CMK (cell line): ENCODE measurements at regions not wholly inside any gene's neighbourhood (a gene's known extent, or its start where the extent isn't known, plus 50 kb on each side); places are given as distances from the start of the nearest gene placed in this dataset.

Source experiments
- DNase-seq: peaks from one replicate; pipeline ENCODE4 v3.0.0-alpha.2; 2010; ENCODE audit warnings: low read depth

- DNase-seq: no peak
These were observed 62.0 kb upstream of the TENT5A start for GRCh38 chr6:81814370-81815076.

- no peak for DNase-seq
These were observed 60.8 kb upstream of the TENT5A start for GRCh38 chr6:81813305-81813704.

GRCh38 chr6:81812401-81812800, 59.9 kb upstream of the TENT5A start:
- DNase-seq: no peak

GRCh38 chr6:81808851-81809570, 56.5 kb upstream of the TENT5A start:
- no peak for DNase-seq

- DNase-seq: no peak
These were observed 54.5 kb upstream of the TENT5A start for GRCh38 chr6:81806793-81807565.

GRCh38 chr6:81802356-81802755, 49.9 kb upstream of the TENT5A start:
- no peak for DNase-seq
